ENCODE measurements at regions not wholly inside any gene's neighbourhood (a gene's known extent, or its start where the extent isn't known, plus 50 kb on each side); places are given as distances from the start of the nearest gene placed in this dataset.
"Not testable (repeated sequence)": the region's sequence is repeated elsewhere in the genome, so short reads cannot be mapped to it uniquely, and the experiment has no call there.

DNA sequence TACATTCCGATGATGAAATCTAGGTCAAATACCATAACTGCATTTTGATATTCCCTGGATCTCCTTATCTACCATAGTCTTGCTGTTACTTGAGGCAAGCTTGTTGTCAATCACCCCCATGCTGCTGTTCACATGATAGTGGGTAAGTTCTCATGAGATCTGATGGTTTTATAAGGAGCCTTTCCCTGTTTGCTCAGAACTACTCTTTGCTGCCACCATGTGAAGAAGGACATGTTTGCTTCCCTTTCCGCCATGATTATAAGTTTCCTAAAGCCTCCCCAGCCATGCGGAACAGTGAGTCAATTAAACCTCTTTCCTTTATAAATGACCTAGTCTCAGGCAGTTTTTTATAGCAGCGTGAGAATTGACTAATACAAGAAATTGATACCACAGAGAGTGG, 432.0 kb downstream of the GLUD2 start:
- no peak for DNase-seq

DNA sequence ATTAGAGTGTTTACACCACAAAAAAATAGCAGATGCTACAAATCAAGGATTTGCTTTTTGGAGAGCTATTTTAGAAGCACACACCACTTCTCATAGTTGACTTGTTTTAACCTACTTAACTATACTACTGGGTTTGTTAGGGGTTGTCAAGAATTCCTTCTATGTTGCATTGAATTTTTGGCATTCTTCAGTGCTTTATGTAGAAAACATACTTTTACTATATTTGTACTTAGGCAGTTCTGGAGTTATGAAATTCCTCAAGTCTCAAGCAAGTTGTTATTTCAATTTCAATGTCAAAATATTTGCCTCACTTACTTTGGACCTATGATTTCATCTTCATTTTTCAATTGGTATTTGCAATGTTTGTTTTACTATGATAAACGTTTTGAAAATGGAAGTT, 449.6 kb downstream of the GLUD2 start:
- no peak for DNase-seq

- no peak for DNase-seq
Measured at GRCh38 chrX:121504153-121504552, 456.7 kb downstream of the GLUD2 start.

DNA sequence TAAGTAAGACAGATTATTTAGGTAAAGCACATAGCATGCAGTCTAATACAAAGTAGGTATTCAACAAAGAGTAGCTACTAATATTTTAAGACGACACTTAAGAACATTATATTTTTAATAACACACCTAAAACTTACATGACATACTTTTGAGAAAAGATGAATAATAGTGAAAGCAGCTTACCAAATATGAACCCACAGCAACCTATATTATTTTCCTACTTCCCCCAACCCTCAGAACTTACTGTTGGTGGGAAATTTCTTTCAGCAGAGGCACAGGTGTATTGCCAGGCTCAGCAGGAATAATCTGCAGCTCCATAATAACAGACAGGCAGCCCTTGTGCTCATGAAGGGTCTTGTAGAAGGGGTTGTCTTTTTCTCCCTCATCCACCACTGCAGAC, 498.9 kb downstream of the GLUD2 start:
- no peak for DNase-seq

GRCh38 chrX:121558886-121559285, 511.5 kb downstream of the GLUD2 start:
- no peak for DNase-seq

DNA sequence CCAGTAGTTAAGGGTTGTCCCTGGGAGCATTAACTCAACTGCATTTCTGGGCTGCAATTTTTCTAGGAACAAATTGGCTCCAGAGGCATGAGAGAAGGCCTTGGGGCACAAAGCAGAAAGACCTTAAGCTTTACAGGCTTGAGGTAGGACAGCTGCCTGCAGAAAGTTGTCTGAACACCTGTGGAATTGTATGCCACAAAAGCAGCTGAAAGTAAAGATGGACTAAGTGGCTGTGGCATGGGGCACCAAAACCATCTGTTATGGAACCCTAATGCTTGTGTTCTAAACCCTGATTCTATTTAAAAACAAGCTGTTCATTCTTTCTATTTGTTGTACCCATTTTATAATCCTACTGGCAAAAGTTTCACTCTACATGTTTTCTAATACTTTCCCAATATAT, 515.2 kb downstream of the GLUD2 start:
- no peak for DNase-seq

DNA sequence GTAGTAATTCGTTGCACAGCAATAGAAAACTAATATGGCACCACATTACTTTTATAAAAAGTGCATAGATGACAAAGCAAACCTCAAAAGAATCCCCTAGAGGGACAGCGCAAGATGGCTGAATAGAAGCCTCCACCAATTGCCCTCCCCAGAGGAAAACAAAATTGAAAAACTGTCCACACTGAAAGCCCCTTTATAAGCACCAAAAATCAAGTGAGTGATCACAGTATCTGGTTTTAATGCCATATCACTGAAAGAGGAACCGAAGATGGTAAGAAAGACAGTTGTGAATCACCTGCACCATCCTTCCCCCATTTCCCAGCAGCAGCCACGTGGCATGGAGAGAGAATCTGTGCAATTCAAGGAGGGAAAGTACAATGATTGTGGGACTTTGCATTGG, 522.2 kb downstream of the GLUD2 start:
- DNase-seq = no peak

DNA sequence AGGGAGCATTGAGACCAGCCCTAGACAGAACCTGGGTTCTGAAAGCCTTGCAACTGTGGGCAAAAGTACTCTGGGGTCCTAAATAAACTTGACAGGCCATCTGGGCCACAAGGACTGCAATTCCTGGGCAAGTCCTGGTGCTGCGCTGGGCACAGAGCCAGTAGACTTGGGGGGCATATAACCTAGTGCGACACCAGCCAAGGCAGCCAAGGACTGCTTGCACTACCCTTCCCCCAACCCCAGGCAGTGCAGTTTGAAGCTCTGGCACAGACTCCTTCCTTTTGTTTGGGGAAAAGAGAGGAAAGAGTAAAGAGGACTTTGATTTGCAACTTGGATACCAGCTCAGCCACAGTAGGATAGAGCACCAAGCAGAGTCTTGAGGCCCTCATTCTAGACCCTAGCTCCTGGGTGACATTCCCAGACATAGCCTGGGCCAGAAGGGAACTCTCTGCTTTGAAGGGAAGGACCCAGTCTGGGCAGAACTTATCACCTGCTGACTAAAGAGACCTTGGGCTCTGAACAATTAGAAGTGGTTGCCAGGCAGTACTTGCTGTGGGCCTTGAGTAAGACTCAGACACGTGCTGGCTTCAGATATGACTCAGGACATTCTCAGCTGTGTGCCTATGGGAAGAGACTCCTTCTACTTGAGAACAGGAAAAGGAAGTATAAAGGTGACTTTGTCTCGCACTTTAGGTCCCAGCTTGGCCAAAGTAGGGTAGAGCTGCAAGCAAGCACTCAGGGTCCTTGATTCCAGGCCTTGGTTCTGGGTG, 522.8 kb downstream of the GLUD2 start:
- DNase-seq = no peak

GRCh38 chrX:121571333-121571732, 523.9 kb downstream of the GLUD2 start:
- no peak for DNase-seq

DNA sequence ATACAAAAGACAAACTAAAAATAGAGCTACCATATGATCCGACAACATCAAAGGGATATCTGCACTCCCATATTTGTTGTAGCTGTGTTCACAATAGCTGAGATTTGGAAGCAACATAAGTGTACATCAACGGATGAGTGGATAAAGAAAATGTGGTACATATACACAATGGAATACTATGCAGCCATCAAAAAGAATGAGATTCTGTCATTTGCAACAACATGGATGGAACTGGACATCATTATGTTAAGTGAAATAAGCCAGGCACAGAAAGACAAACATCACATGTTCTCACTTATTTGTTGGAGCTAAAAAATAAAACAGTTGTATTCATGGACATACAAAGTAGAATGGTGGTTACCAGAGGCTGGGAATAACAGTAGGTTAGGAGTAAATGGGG, 527.0 kb downstream of the GLUD2 start:
- not testable (repeated sequence) for DNase-seq

GRCh38 chrX:121579016-121579760, 531.8 kb downstream of the GLUD2 start:
- DNase-seq = peak; percentile 15

GRCh38 chrX:121581885-121582284, 534.5 kb downstream of the GLUD2 start:
- DNase-seq = no peak

- no peak for DNase-seq
Measured at GRCh38 chrX:121585626-121586025, 538.2 kb downstream of the GLUD2 start.

DNA sequence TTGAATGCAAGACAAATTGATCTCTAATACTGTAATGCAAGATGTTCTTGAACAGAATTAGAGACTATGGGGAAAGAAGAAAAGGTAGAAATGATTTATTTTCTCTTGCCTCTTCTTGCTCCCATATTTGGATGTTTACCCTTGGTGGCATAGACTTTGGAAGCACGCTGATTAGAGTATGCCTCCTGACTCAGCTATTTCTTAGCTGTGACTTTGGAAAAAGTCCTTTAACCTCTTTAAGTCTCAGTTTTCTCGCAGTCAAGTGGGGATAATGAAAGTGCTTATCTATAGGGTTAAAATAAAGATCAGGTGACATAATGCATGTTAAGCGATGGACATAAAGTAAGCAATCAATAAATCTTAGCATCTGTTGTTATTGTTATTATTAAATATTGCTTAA, 545.5 kb downstream of the GLUD2 start:
- DNase-seq = no peak

- DNase-seq = no peak
Measured at GRCh38 chrX:121598356-121598755, 550.9 kb downstream of the GLUD2 start.

DNA sequence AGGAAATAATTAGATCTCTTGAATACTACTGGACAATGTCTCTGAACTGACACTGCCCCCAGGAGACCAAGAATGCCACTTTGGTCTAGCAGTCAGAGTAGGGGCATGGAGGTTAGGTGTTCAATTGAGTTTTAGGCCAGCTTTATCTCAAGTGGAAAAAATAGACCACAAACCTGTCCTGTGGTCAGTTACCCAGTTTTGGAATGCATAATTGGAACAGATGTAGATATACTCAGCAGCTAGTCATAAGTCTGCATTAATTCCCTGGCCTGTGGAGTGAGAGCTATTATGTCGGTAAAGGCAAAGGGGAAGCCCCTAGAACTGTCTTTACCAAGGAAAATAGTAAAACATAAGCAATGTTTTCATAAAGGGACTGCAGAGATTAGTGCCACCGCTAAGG, 587.7 kb downstream of the GLUD2 start:
- no peak for DNase-seq

DNA sequence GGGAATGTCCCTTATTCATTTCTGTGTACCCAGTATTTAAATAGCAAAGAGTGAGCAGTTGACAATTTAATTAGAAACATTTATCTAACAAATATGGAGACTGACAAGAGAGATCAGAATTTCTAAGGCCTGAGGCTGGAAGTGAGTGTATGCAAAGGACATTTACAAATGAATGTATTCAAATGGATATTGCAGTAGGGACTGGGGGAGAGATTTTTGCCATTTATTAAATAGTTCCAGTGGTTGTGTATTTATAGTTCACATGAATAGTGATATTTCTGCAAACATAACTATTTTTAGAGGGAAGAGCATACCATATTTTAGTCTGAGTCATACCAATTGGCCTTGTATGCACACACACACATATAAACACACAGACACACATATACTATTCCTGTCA, 592.4 kb downstream of the GLUD2 start:
- DNase-seq = no peak

DNA sequence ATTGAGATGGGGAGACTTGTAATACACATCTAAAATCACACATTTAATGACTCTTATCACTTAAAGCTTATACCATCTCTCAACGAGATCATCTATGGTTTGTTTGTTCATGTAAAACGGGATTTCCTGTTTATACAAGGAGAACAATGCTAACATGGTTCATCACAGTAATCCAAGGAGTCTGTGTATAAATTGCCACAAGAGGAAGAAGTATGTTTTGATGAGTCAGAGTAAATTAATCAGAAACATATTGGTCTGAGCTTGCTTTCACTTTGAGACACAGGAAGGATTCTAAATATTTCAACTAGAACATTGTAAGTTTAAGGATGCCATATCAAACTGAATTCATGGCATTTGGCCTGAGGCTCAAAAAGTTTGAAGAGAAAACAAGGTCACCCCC, 594.1 kb downstream of the GLUD2 start:
- DNase-seq = no peak

GRCh38 chrX:121642415-121642814, 595.0 kb downstream of the GLUD2 start:
- no peak for DNase-seq

DNA sequence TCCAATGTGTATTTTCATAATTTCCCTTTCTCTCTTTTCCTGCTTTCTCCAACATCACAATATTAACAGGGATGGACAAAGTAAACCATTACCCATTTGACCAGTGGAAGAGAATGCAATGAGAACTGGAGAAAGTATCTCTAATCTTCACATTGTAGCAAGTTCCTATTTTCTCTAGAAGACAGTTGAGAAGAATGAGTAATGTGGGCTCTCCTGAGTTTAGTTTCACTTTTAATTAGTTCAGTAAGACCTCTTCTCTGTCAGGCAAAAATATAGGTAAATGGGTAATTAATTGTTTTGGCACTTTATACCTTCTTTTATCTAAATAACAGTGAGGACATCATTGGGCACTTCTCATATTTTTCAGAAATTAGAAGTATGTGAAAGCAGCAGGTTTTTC, 602.0 kb downstream of the GLUD2 start:
- DNase-seq = no peak

GRCh38 chrX:121655276-121655675, 607.9 kb downstream of the GLUD2 start:
- DNase-seq = no peak

- no peak for DNase-seq
Measured at GRCh38 chrX:121666171-121666570, 618.8 kb downstream of the GLUD2 start.

DNA sequence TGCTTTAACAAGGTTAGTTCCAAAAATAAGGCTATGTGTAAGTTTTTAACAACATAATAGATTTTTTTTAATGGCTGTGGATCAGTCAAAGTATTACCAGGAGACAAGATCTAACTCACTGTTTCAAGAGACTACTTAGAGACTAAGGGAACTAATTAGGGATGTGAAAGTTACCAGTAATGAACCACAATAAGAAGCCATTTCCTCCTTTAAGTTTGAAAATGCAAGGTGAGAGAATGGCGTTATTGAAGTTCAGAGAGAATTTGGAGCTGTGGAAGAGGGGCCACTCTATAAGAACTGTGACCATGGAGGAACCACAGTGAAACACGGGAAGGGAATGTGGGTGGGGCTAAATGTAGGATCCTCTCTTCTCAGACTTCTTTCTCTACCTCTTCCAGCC, 624.2 kb downstream of the GLUD2 start:
- no peak for DNase-seq

DNA sequence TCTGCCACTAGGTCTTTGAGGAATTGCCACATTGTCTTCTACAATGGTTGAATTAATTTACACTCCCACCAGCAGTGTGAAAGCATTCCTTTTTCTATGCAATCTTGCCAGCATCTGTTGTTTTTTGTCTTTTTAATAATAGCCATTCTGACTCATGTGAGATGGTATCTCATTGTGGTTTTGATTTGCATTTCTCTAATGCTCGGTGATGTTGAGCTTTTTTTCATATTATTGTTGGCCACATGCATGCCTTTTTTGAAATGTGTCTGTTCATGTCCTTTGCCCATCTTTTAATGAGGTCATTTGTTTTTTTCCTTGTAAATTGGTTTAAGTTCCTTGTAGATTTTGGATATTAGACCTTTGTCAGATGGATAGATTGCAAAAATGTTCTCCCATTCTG, 661.8 kb downstream of the GLUD2 start:
- DNase-seq = not testable (repeated sequence)

- no peak for DNase-seq
Measured at GRCh38 chrX:121733514-121733913, 686.1 kb downstream of the GLUD2 start.

Data from NCI-H1694 (cell line).